Coronary artery (tissue), 2 donors: ENCODE measurements at regions not wholly inside any gene's neighbourhood (a gene's known extent, or its start where the extent isn't known, plus 50 kb on each side); places are given as distances from the start of the nearest gene placed in this dataset.

ENCODE experiments used
- DNase-seq: peaks from one replicate; pipeline ENCODE4 v3.0.0-alpha.2; 2017; ENCODE audit warnings: low spot score
- H3K27ac ChIP-seq, 2 donors: fragments of 200-600 bp; sonication (generic); one replicate each; pipeline ENCODE4 v1.5.1; 2016 to 2019
- H3K4me3 ChIP-seq: fragments of 200-600 bp; sonication (generic); 2 replicates; pipeline ENCODE4 v1.5.1; 2016; ENCODE audit warnings: mild to moderate bottlenecking, moderate library complexity
- TF ChIP-seq, protein P1 (sequence below): fragments of 200-600 bp; sonication (generic); IDR thresholded peaks from one replicate; pipeline ENCODE4 v1.5.1; 2019; ENCODE audit warnings: antibody characterized with exemption

DNA sequence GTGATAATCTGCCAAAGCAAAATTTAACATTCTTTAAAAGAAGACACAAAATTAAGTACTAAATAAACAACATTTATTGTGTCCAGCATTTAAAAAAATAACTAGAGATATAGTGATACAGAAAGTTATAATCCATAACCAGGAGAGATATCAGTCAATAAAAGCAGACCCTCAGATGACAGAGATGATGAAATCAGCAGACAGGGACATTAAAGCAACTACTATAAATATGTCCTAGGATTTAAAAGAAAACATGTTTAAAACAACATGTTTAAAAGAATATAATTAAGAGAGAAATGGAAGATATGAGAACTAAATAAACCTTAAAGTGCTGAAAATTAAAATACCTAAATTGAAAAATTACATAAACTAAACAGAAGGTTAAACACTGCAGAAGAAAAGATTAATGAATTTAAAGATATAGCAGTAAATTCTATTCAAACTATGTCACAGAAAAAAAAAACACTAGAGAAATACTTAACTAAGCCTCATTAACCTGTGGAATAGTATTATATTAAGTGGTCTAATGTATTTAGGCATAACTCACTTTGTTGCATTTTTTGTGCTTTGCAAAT, 261.2 kb upstream of the NR5A2 start:
- Histone ChIP-seq H3K27ac (no peak overlapping the region), H3K4me3 (no peak overlapping the region)
- TF ChIP-seq, protein P1, sequence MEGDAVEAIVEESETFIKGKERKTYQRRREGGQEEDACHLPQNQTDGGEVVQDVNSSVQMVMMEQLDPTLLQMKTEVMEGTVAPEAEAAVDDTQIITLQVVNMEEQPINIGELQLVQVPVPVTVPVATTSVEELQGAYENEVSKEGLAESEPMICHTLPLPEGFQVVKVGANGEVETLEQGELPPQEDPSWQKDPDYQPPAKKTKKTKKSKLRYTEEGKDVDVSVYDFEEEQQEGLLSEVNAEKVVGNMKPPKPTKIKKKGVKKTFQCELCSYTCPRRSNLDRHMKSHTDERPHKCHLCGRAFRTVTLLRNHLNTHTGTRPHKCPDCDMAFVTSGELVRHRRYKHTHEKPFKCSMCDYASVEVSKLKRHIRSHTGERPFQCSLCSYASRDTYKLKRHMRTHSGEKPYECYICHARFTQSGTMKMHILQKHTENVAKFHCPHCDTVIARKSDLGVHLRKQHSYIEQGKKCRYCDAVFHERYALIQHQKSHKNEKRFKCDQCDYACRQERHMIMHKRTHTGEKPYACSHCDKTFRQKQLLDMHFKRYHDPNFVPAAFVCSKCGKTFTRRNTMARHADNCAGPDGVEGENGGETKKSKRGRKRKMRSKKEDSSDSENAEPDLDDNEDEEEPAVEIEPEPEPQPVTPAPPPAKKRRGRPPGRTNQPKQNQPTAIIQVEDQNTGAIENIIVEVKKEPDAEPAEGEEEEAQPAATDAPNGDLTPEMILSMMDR = no peak
- no peak for DNase-seq

DNA sequence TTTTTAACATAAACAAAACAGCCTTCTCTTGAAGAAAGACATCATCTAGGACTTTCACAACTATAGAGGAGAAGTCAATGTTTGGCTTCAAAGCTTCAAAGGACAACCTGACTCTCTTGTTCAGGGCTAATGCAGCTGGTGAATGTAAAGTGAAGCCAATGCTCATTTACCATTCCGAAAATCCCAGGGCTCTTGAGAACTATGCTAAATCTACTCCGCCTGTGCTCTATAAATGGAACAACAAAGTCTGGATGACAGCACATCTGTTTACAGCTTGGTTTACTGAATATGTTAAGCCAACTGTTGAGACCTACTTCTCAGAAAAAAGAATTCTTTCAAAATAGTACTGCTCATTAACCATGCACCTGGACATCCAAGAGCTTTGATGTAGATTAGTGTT, 259.8 kb upstream of the NR5A2 start:
- DNase-seq = no peak
- no peak overlapping the region for H3K4me3 ChIP-seq
- TF ChIP-seq, protein P1 = no peak

DNA sequence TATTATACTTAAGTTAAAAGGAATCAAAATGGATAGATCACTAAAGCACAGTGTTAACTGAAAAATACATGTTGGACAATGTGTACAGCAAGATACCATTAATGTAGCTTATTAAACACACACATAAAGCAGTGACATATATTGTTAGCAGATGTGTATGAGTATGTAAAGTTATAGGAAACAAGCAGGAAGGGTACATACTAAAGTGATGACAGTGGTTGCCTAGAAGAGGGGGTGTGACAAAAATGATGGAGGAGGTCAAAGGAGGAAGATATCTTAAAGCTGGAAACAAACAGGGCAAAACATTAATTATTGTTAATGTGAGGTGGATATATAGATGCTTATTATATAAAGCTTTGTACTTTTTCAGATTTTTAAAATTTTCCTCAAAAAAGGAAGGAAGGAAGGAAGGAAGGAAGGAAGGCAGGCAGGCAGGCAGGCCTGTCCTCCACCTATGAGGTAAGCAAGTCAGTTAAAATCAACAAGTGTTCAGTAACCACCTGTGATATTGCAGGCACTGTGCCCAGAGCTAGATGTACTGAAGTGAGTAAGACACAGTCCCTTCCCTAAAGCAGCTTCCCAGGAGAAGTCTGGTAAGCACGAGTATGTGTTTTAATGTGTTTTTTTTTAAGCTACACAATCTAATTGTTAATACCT, 252.9 kb upstream of the NR5A2 start:
- DNase-seq = no peak
- no peak overlapping the region for H3K4me3 ChIP-seq
- TF ChIP-seq, protein P1 = no peak
- H3K27ac ChIP-seq = no peak overlapping the region

More for the DNA sequence above, 259.8 kb upstream of the NR5A2 start:
- no peak overlapping the region for H3K27ac ChIP-seq

DNA sequence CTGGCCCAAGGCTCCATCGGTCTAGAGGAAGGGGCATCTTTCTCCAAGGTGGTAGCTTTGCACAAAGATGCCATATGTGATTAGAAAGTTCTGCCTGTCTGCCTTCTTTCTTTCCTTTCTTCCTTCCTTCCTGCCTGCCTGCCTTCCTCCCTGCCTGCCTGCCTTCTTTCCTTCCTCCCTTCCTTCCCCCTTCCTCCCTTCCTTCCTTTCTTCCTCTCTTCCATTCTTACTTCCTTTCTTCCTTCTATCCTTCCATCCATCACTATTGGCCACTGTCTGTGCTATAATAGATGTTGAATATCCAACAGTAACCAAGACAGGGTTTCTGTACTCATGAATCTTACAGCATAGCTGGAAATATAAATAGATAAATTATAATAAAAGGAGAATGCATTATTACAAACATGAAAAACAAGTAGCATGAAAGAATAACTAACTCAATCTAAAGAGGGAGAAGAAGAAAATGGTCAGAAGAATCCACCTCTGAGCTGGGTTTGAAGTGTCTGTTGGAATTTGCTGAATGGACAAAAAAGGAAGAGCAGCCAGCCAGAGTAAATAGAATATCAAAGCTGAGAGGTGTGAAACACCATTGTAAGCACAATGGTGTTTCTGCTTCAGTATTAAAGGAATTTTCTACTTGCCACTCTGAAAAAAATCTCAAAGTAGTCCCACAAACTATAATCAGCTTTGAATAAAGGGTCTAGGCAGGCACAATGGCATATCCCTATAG, 250.6 kb upstream of the NR5A2 start:
- DNase-seq = no peak
- TF ChIP-seq, protein P1 = no peak
- Histone ChIP-seq H3K4me3 (no peak overlapping the region), H3K27ac (no peak overlapping the region)

DNA sequence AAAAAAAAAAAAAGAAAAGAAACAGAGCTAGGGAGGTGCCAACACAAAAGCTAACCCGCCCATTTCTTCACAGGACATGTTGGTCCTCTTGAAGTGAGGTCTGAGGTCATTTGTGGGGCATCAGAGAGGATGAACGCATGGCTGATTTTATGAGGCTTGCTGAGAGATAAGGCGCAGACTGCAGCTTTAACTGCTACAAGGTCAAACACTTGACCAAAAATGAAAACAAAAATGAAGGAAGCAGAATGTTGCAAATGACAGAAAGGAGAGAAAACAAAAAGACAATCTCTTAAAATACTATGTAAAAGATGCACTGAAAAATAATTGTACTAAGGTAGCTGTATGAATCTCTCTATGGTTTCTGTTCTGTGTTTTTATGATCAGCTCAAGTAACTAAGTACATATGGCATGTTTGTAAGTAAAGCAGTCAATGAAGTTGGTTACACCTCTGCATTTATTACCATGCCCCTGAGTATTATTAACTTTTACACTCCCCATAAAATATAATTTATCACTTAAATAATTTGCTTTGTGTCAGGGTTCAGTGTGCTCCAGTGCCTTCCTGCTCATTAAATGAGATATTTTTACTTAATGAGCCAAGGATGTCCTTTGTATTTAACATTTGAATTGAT, 249.1 kb upstream of the NR5A2 start:
- no peak overlapping the region for H3K4me3 ChIP-seq
- TF ChIP-seq, protein P1 = no peak
- DNase-seq = no peak

DNA sequence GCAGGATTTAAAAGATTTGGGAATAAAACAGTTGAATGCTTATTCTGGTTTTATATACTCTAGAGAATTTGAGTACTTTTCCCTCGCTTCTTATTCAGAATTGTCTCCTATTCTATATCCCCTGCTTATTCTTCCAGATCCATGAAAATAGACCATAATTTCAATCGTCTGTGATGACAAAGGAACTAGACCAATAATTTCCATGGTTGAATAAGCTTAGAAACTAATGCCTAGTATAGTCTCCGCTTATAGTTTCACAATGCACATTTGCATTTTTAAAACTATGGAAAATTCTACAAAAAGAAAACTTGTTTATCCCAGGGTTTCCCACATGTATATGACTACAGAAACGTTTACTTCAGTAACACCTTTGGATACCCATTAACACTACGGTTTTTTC, 247.4 kb upstream of the NR5A2 start:
- Histone ChIP-seq H3K27ac (no peak overlapping the region), H3K4me3 (no peak overlapping the region)
- TF ChIP-seq, protein P1 = no peak
- no peak for DNase-seq

More for the DNA sequence above, 249.1 kb upstream of the NR5A2 start:
- H3K27ac ChIP-seq = no peak overlapping the region
